IPS-NIHi7 (cell line): ENCODE measurements at regions not wholly inside any gene's neighbourhood (a gene's known extent, or its start where the extent isn't known, plus 50 kb on each side); places are given as distances from the start of the nearest gene placed in this dataset.

Source experiments
- DNase-seq: peaks from one replicate; pipeline ENCODE4 v3.0.0; 2012; ENCODE audit warnings: mixed read lengths; ENCODE audit errors: extremely low spot score

DNA sequence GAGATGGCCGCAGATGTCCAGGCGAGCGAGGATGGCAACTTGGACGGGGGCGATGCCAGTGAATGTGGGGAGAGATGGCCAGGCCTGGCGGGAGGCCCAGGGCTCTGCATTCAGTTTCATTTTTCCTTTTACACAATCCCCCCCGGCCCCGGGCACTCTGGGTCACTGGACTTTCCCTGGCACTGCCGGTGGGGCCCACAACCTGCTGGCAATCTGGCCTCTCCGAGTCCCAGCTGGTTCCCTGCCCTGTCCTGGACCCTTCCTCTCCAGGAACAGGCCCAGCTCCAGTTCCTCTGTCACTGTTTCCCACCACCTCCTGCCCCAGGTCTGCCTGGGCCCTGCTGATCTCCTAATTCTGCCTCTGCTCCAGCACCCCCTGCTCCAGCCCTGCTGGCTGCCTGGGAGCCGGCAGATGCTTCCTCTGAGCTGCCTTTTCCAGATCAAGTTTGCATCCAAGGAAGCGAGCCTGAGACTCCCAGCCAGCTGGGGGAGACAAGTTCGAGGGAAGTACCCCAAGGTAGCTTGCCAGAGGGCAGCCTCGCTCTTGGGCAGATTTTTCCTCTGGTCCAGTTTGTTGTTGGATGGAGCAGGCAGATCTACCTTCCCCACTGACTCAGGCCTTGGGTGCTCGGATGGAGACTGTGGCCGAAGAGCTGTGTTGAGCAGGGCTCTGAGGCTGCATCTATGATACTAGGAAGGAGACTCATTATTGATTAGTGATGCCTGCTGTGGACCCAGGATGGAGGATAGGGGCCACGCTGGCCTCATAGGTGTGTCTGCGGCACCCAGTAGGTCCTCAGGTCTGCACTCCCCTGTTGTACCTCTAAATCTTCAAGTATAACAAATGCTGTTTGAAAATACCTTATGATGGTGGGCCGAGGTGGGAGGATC, 83.2 kb downstream of the CEBPB start:
- DNase-seq = no peak

DNA sequence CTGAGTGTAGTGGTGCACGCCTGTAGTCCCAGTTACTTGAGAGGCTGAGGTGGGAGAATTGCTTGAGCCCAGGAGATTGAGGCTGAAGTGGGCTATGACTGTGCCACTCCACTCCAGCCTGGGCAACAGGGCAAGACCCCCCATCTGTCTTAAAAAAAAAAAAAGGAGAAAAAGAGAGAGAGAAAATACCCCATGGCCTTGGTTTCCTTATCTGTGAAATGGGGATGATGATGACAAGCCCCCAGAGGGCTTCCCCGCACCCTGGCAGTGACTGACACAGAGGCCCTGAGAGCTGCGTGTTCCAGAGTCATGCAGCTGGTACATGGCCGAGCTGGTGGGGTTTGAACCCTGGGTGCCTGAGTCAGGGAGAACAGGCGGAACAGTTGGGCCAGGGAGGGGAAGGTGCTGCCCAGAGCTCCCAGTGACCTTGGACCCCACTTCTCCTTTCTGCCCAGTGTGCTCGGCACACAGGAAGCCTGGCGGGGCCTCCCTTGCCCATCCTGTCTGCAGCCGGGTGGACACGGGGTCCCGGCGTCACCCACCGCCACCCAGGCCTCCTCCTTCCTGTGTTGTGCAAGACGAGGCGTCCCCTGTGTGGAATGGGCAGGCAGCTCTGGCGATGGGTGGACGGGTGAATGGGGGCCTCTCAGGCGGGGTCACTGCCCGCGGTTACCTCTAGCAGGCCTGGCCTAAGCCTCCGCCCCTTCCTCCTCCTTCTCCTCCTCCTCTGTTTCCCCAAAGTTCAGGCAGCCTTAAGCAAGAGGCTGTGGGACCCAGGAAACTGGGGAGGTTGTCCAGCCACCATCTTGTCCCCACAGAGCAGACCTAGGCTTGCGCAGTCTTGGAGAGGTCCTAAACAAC, 84.2 kb downstream of the CEBPB start:
- no peak for DNase-seq

DNA sequence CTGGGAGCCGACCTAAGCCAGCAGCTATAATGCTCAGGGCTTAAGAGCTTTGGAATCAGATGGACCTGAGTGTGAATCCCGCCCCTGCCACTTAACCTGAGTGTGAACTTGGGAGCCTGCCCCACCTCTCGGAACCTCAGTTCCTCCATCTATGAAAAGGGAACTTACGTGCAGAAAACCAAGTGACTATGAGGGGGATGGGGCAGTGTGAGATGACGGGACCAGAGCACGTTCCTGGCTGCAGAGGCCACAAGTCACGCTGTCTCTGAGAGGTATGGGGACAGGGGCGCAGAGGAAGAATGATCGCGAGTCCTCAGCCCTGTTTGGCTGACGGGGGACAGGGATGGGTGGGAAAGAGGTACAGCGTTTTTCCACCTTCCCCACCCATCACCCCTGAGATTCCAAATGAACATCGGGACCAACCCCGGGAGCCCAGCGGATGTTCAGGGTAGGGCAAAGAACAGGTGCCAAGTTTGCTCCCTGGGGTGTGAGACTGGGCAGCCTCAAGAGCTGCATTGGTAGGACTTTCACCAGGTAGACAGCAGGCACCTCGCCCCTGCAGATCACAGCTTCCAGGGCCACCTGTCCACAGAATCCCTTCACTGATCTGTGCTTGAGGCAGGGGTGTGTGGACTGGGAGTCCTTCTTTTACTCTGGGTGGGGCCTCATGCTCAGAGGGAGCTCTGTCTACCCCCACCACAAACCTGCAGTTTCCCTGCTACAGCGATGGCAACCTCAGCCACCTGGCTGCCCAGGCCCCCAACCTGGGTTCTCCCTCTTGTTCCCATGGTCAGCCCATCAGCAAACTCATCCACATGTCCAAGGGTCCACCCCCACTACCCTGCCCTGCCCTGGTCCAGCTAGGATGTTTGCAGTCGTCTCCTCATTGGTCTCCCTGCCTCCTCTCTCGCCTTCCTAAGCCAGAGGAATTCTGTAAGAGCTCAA, 85.8 kb downstream of the CEBPB start:
- no peak for DNase-seq

DNA sequence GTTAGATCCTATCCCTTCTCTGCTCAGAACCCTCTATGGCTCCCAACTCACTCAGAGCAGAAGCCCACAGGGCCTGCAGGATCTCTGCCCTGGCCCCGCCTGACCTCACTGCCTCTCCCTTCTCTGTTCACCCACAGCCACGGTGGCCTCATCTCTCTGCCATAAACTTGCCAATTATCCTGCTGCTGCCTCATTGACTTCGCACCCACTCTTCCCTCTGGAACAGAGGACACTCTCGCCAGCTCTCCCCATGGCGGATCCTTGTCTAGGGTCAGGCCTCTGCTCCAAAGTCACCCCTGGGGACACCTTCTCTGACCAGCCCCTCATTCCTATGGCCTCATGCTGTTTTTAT, 86.4 kb downstream of the CEBPB start:
- no peak for DNase-seq

DNA sequence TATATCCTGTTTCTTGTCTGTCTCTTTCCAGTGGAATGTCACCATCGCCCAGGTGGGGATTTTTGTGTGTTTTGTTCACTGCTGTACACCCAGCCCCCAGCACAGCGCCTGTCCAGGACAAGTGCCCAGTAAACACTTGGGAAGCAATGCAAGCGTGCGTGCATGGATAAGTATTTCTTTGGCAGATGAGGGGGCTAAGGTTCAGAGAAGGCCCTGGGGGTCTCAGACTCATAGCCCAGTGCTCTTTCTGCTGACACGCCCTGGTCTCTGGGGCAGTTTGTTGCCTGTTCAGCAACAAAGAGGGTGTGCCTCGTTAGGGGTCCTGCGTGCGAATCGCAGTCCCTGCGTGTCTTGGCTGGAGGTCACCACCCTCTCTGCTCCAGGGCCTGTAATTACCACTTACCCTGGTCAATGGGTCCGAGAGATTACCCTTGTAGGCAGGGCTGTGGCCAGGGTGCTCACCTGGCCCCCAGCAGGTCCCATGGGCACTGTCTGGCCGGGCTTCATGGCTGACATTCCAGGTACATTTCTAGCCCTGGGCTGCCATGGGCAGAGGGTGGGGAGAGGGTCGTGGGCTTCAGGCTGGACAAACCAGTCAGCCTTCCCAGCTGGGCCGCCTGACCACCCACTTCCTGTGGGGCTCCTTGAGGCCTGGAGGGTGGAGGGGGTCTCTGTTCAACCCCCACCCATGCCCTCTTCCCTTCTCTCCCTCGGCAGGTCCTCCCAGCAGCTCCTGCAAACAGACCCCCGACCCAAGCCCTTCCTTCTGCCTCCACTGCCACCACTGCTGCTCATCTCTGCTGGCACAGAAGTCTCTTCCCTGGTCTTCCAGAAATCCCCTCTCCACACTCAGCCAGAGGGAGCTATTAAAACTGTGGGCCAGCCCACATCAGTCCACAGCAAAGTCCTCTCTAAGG, 87.1 kb downstream of the CEBPB start:
- DNase-seq = no peak

DNA sequence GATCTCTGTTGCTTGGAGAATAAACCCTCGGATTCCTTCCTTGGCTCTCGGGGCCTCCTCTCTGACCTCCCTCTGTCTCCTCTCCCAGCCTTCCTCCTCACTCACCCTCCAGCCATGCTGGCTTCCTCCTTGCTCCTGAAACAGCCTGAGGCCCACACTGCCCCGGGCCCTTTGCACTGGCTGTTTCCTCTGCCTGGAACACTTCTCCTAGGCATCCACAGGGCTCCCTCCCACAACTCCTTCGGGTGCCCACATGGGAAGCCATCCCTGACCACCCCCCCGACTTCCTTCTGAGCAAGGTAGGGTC, 87.7 kb downstream of the CEBPB start:
- no peak for DNase-seq

DNA sequence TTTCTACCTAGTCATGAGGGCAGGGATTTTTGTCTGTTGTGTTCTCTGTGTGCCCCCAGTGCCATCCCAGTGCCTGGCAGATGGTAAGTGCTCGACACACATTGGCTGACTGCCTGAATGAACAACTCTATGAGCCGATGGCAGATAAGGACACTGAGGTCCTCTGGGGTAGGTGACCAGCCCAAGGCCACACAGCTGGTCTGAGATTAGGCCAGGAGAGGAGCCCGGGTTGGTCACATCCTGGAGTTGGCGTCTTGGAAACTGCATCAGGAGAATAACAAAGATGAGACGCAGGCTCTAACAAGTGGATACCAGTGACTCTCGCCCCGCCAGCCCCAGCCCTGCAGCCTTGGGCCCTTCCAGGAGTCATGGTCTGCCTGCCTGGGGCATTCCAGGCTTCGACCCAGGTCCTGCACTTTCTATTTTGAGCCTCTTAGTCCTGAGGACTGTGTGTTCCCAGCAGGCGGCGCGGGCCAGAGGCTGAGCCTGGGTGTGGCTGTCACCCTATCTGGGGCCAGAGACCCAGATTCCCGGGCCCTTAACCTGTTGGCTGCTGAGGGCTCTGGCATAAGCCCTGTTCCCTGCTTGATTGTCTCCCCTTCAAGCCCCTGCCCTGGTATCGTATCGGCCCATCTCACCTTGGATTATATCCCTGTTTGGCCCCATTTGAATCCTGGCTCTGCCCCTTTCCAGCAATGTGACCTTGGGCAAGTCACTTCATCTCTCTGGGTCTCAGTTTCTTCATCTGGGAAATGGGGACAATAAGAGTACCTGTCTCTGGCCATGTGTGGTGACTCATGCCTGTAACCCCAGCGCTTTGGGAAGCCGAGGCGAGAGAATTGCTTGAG, 88.3 kb downstream of the CEBPB start:
- DNase-seq = no peak

DNA sequence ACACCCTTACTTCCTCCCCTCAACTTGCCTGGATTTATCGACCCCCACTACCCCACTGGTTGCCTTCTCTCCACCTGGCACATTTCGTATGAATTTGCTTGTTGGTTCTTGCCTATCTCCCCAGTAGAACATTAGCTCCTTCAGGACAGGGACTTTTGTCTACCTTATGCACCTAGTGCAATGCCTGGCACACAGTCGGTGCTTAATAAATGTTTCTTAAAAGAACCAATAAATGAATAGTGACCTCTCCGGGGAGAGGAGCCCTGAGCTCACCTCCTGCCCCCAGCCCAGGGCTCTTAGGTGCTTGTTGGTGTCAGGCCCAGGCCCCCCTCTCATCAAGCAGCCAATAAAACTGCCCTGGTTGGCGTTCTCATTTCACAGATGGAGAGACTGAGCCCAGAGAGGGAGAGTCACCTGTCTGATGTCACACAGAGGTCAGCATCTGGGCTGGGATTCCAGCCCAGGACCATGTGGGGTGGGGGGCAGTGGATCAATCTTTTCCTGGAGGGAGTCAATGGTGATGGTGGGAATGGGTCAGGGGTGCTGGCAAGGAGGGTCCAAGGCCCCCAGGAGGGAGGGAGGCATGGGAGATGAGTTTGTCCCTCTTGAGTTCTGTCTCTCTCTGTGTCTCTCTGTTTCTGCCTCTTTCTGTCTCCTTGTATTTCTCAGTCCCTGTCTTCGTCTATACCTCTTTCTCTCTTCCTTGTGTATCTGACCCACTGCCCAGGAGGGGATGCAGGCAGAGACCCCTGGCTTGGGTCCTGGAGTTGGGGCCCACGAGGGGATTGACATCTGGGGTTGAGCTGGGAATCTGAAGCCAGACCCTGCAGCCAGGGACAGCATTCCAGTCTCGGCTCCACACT, 89.6 kb downstream of the CEBPB start:
- no peak for DNase-seq

DNA sequence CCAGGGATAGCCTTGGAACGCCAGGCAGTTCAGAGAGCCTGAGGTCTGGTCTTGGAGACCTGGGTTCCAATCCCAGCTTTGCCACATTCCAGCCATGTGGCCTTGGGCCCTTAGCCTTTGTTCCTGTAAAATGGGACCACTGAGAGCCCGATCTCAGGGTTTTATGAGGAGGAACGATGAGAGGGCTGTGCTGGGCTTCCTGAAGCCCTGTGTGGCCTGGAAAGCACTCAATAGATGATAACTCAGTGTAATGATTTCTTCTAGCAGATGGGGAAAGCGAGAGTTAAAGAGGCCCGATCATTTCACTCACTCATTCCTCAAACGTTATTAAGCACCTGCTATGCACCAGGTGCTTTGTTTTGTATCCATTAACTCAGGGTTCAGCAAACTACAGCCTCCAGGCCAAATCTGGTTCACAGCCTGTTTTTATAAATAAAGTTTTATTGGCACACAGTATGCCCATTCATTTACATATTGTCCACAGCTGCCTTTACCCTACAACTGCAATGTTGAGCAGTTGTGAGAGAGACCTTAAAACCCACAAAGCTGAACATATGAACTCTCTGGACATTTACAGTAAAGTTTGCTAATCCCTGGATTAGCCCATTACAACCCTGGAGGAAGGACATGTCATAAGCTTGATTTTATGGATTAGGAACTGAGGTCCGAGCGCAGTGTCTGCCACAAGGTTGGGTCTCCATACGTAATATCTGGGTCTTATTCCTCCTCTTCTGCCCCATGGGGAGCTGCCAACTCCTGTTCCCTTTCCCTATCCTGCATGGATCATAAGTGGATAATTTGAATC, 90.4 kb downstream of the CEBPB start:
- DNase-seq = no peak

DNA sequence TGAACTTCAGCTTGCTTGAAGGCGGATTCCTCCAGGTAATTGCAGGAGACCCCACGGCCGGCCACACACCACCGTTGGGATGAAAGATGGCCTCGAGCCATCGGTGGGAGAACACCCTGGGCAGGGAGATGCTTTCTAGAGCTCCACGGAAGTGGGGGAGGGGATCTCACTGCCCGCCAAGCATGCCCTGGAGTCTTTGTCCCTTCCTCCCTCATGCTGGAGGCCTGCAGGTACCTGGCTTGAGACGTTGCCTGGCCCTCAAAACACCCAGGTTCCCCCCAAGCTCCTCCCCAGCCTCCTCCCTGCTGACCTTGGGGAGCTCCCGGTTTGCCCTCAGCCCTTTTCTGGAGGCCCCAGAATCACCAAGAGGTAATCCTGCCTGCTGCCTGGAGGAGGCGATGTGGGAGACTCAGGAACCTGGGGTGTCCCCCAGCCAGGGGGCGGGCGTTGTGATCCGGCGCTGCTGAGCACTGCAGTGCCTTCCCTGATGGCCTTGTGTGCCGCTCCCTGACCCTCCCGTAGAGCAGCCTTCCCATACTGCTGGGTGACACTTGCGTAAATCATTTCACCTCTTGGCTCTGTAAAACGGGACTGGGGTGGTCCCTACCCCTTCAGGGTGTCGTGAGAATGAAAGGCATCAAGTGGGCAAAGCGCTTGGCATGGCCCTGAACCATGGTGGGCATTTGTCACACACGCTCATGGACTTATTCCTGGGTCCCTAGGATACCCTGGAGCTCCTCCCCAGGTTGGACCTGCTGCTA, 91.4 kb downstream of the CEBPB start:
- DNase-seq = peak; percentile 77

DNA sequence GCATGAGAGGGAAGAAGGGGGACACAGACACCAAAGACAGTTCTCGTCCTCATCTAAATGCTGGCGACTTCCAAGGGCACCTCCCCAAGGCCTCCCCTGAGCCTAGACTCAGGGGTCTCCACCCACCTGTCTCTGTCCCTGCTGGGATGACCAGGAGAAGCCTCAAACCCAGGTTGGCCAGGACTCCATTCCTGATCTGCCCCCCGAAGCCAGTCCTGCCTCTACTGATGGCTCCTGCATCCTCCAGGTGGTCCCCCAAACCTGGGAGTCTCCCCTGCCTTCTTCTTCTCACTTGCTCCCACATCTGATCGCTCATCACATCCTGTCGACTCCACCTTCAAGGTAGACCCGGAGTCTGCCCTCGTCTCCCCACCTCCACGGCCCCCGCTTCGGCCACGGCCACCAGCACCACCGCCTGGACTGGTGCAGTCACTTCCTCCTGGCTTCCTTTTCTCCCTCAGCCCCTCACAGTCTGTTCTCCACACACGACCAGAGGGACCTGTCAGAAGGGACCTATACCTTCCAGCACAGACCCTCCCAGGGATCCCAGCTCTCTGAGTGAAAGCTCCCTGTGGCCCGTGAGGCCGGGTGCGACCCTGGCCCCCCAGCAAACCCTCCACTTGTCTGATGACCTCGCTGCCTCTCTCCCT, 92.1 kb downstream of the CEBPB start:
- DNase-seq = no peak

DNA sequence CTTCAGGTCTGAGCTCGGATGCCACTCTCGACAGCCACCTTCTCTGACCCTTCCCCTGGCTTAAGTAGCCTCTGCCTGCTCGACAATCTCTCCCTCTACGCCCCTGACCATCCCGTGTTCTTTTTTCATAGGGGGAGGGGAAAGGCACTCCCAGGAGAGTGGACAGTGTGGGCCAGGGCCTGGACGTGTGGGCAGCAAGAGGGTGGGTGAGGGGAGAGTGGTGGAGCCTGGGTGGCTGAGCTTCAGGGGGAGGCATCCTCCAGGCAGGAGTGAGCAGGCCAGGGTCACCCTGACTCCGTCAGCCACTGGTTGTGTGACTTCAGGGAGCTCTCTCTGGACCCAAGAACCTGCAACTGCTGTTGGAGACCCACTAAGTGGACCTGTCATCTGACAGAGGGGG, 92.7 kb downstream of the CEBPB start:
- DNase-seq = no peak

DNA sequence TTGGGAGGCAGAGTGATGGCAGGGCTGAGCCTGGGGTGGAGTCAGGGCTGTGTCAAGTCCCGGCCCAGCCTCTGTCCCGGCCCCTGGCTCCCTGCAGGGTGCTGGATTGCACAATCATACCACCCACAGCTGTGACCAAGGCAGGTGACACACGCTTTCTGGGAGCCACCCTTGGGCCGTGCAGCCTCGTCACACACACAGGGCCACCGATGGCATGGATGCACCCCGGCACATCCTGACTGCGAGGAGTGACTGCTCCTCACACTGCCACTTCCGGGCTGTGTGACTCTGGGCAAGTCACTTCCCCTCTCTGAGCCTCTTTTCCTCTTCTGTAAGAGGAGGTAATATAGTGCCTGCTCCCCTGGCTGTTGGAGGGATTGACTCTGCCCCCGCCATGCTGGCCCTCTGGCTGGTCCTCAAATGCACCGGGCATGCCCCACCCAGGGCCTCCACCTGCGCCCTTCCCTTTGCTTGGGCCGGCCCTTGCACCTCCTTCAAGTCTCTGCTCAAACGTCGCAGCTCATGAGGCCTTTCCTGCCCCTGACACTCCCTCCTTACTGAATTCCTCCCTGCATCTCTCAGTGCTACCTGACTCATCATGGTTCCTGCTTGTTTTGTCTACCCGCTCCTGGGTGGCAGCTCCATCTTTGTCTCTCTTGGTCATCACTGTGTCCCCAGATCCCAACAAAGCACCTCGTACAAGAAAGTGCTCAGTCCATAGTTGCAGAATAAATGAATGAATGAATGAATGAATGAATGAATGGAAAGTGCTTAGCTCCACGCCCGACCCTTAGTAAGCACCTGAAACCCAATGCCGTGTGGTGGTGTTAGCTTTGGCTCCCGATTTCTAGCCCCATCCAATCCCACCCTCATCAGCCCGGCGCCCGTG, 93.5 kb downstream of the CEBPB start:
- no peak for DNase-seq

DNA sequence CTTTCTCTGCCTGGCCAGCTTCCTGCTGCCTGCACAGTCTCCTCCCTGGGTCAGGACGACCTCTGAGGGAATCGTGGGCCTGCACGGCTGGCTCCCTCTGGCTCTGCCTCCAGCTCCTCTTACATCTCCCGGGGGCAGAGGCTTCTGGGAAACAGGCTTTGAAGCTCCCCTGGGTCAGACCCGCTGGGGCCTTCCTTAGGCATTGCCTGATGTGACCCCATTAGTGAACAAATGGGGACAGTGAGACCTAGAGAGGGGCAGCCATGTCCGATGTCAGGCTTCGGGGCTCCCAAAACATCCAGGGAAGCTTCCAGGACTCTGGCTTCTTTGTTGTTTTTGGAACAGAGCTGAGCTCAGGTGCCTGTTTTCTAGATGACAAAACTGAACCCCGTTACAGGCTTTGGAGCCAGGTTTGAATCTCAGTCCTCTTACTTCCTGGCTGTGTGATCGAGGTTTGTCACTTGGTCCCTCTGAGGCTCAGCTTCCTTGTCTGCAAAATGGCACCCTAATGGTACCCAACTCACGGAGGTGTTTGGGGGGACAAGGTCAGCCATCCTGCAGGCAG, 94.3 kb downstream of the CEBPB start:
- no peak for DNase-seq

DNA sequence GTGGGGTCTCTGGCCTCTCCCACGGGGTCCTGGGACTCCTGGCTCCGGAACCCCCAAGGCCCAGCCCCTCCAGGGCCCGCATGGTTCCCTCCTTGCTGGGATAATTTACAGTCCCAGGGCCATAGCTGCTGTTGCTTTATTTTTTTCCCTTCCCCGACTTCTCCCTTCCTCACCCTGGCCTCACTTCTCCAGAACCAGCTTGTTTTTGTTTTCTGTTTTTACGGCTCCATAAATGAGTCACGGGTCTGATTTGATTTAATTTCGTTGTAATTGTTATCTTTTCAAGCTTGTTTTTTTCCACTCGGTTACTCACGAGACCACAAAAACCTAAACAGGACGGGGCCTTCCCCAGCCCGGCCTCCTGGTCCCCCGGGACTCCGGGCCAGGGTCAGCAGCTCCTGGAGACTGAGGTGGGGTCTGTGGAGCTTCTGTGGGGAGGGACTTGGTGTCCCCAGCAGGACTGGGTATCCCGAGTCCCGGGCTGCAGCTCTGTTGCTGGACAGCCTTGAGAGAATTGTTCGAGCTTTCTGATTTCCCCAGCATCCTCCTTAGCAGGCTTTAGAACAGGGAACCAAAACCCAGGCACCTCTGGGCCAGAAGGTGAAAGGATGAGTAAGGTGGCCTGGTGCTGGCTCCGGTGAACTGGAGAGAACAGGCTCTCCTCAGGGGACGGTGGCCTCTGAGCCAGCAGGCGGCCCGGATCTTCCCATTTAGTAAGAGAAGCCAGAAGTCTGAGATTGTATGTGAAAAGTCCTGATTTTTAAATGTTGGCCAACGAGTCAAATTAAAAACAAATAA, 94.9 kb downstream of the CEBPB start:
- no peak for DNase-seq
